MM.1S (cell line): ENCODE measurements at regions not wholly inside any gene's neighbourhood (a gene's known extent, or its start where the extent isn't known, plus 50 kb on each side); places are given as distances from the start of the nearest gene placed in this dataset.

Source experiments
- CTCF ChIP-seq: fragments of 300-600 bp; sonication (generic); IDR thresholded peaks from 2 replicates; pipeline ENCODE4 v1.5.1; 2016; ENCODE audit warnings: antibody characterized with exemption, low read length, mixed read lengths
- EZH2 ChIP-seq: fragments of 300-600 bp; sonication (generic); optimal IDR thresholded peaks from 2 replicates; pipeline ENCODE3; 2017; ENCODE audit warnings: low read depth, mild to moderate bottlenecking, antibody characterized with exemption, low read length, mixed read lengths
- EZH2phosphoT487 ChIP-seq: fragments of 300-600 bp; sonication (generic); IDR thresholded peaks from 2 replicates; pipeline ENCODE4 v1.6.1; 2018; ENCODE audit warnings: antibody characterized with exemption, low read length

DNA sequence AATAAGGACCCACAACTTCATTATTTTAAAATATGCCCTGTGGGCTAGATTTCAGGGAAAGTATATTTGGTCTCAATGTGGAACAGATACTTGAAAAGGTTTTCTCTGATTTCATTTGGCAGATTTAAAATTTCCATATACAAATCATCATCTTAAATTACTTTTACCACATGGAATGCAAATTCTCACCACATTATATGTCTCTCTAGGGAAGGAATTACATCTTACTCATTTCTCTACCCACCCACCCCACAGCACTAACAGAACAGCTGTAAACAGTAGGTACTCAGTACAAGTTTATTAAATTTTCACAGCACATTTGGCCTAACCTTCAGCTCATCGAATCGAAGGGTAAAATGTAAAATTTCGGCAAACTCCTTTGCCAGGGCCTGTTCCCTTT, 104.0 kb downstream of the CYRIA start:
- no peak for TF ChIP-seq CTCF
- no peak for TF ChIP-seq EZH2
- no peak for TF ChIP-seq EZH2phosphoT487
